Activated T-helper 2 cell treated with anti-CD3 and anti-CD28 coated beads, Interferon-gamma antibody, Interleukin-2, Interleukin-4, amounts not matched to agents 10 μg/mL and 5 μg/mL and 100 μg/mL, durations not matched to agents 14 hours and 24 hours and 36 hours (primary cell): ENCODE measurements at regions not wholly inside any gene's neighbourhood (a gene's known extent, or its start where the extent isn't known, plus 50 kb on each side); places are given as distances from the start of the nearest gene placed in this dataset.

Experiments used
- DNase-seq: peaks from one replicate; pipeline ENCODE4 v3.0.0; 2021; ENCODE audit warnings: low spot score
- H3K27ac Mint-ChIP-seq: one replicate; pipeline ENCODE4 v1.8.0; 2021; ENCODE audit warnings: mixed read lengths
- H3K27me3 Mint-ChIP-seq: one replicate; pipeline ENCODE4 v1.8.0; 2021; ENCODE audit warnings: low read depth, mixed read lengths
- H3K36me3 Mint-ChIP-seq: one replicate; pipeline ENCODE4 v1.8.0; 2021; ENCODE audit warnings: low read depth, mixed read lengths
- H3K4me1 Mint-ChIP-seq: one replicate; pipeline ENCODE4 v1.8.0; 2021; ENCODE audit warnings: low read depth, mixed read lengths
- H3K4me3 Mint-ChIP-seq: one replicate; pipeline ENCODE4 v1.8.0; 2021; ENCODE audit warnings: low read depth, mild to moderate bottlenecking, moderate library complexity, mixed read lengths
- H3K9me3 Mint-ChIP-seq: one replicate; pipeline ENCODE4 v1.8.0; 2021; ENCODE audit warnings: mixed read lengths
- intact Hi-C: fragments of 100-400 bp; cut with micrococcal nuclease; formaldehyde crosslinking; loops from one replicate; pipeline ENCODE4 v1.15.1; 2023

- Mint-ChIP-seq H3K9me3 (no peaks in the 10 kb centered on the region), H3K27ac (no peak overlapping the region), H3K27me3 (no peaks in the 10 kb centered on the region), H3K4me1 (no peaks in the 10 kb centered on the region), H3K36me3 (no peaks in the 10 kb centered on the region), H3K4me3 (no peak overlapping the region)
- intact Hi-C loops: no loop called here
- no peak for DNase-seq
Measured at GRCh38 chr22:48806227-48806781, 1021.4 kb downstream of the BRD1 start.

GRCh38 chr22:48805516-48805915, 1022.2 kb downstream of the BRD1 start:
- no peaks in the 10 kb centered on the region for H3K4me1 Mint-ChIP-seq
- no peaks in the 10 kb centered on the region for H3K9me3 Mint-ChIP-seq
- no peak overlapping the region for H3K27ac Mint-ChIP-seq
- no peaks in the 10 kb centered on the region for H3K36me3 Mint-ChIP-seq
- intact Hi-C loops: no loop called here
- H3K4me3 Mint-ChIP-seq: no peak overlapping the region
- DNase-seq: no peak
- H3K27me3 Mint-ChIP-seq: no peaks in the 10 kb centered on the region

- DNase-seq: no peak
- intact Hi-C loops: no loop called here
- no peaks in the 10 kb centered on the region for H3K27me3 Mint-ChIP-seq
Measured at GRCh38 chr22:48804811-48805301, 1022.8 kb downstream of the BRD1 start.

GRCh38 chr22:48803948-48804810, 1023.5 kb downstream of the BRD1 start:
- no peaks in the 10 kb centered on the region for H3K27me3 Mint-ChIP-seq
- H3K27ac Mint-ChIP-seq: no peak overlapping the region
- no peaks in the 10 kb centered on the region for H3K9me3 Mint-ChIP-seq
- H3K4me3 Mint-ChIP-seq: no peak overlapping the region
- no peak for DNase-seq
- no peaks in the 10 kb centered on the region for H3K4me1 Mint-ChIP-seq
- intact Hi-C loops: no loop called here
- H3K36me3 Mint-ChIP-seq: no peaks in the 10 kb centered on the region

More at GRCh38 chr22:48804811-48805301, 1022.8 kb downstream of the BRD1 start:
- H3K27ac Mint-ChIP-seq: no peak overlapping the region
- H3K4me1 Mint-ChIP-seq: no peaks in the 10 kb centered on the region
- no peaks in the 10 kb centered on the region for H3K36me3 Mint-ChIP-seq
- no peak overlapping the region for H3K4me3 Mint-ChIP-seq
- H3K9me3 Mint-ChIP-seq: no peaks in the 10 kb centered on the region

- DNase-seq: no peak
- intact Hi-C loops: no loop called here
- no peaks in the 10 kb centered on the region for H3K4me1 Mint-ChIP-seq
- H3K27me3 Mint-ChIP-seq: no peaks in the 10 kb centered on the region
- H3K27ac Mint-ChIP-seq: no peak overlapping the region
- H3K4me3 Mint-ChIP-seq: no peak overlapping the region
- no peaks in the 10 kb centered on the region for H3K36me3 Mint-ChIP-seq
- no peaks in the 10 kb centered on the region for H3K9me3 Mint-ChIP-seq
Measured at GRCh38 chr22:48803171-48803947, 1024.3 kb downstream of the BRD1 start.

GRCh38 chr22:48802576-48802975, 1025.1 kb downstream of the BRD1 start:
- no peaks in the 10 kb centered on the region for H3K36me3 Mint-ChIP-seq
- H3K4me1 Mint-ChIP-seq: no peaks in the 10 kb centered on the region

GRCh38 chr22:48800886-48801607, 1026.6 kb downstream of the BRD1 start:
- Mint-ChIP-seq H3K27me3 (no peaks in the 10 kb centered on the region), H3K27ac (no peak overlapping the region), H3K4me1 (no peaks in the 10 kb centered on the region), H3K9me3 (no peaks in the 10 kb centered on the region), H3K4me3 (no peak overlapping the region), H3K36me3 (no peaks in the 10 kb centered on the region)
- intact Hi-C loops: no loop called here
- no peak for DNase-seq

More at GRCh38 chr22:48802576-48802975, 1025.1 kb downstream of the BRD1 start:
- H3K27ac Mint-ChIP-seq: no peak overlapping the region
- intact Hi-C loops: no loop called here
- H3K27me3 Mint-ChIP-seq: no peaks in the 10 kb centered on the region
- no peaks in the 10 kb centered on the region for H3K9me3 Mint-ChIP-seq
- no peak for DNase-seq
- no peak overlapping the region for H3K4me3 Mint-ChIP-seq

- Mint-ChIP-seq H3K36me3 (no peaks in the 10 kb centered on the region), H3K4me3 (no peak overlapping the region), H3K27ac (no peak overlapping the region), H3K4me1 (no peaks in the 10 kb centered on the region), H3K9me3 (no peaks in the 10 kb centered on the region), H3K27me3 (no peaks in the 10 kb centered on the region)
- no peak for DNase-seq
- intact Hi-C loops: no loop called here
Measured at GRCh38 chr22:48800036-48800885, 1027.4 kb downstream of the BRD1 start.

GRCh38 chr22:48799227-48799970, 1028.3 kb downstream of the BRD1 start:
- H3K27ac Mint-ChIP-seq: no peak overlapping the region
- H3K9me3 Mint-ChIP-seq: peaks cover 1% of the 10 kb centered on the region
- H3K36me3 Mint-ChIP-seq: no peaks in the 10 kb centered on the region
- H3K27me3 Mint-ChIP-seq: no peaks in the 10 kb centered on the region
- DNase-seq: no peak
- intact Hi-C loops: no loop called here
- no peak overlapping the region for H3K4me3 Mint-ChIP-seq
- H3K4me1 Mint-ChIP-seq: no peaks in the 10 kb centered on the region

- Mint-ChIP-seq H3K36me3 (no peaks in the 10 kb centered on the region), H3K27me3 (no peaks in the 10 kb centered on the region), H3K9me3 (peaks cover 6% of the 10 kb centered on the region), H3K4me1 (no peaks in the 10 kb centered on the region), H3K4me3 (no peak overlapping the region), H3K27ac (no peak overlapping the region)
- DNase-seq: no peak
- intact Hi-C loops: no loop called here
Measured at GRCh38 chr22:48798281-48799226, 1029.1 kb downstream of the BRD1 start.
